Liver (tissue), 8 donors: ENCODE measurements at regions not wholly inside any gene's neighbourhood (a gene's known extent, or its start where the extent isn't known, plus 50 kb on each side); places are given as distances from the start of the nearest gene placed in this dataset.
A peak's percentile ranks its signal among the peaks of the same experiment; 100 is the strongest.

Experiments
- DNase-seq: peaks from one replicate; pipeline ENCODE4 v3.0.0-alpha.2; 2017; ENCODE audit warnings: low spot score
- H3K27ac ChIP-seq, 2 donors: one replicate each; pipeline ENCODE4 v1.7.0; 2013; ENCODE audit warnings: inconsistent platforms in 2 of 2, low read length in 2 of 2, control low read depth in 1 of 2, low read depth in 1 of 2, mild to moderate bottlenecking in 1 of 2
- H3K27me3 ChIP-seq, 4 donors: one replicate each; pipeline versions ENCODE4 v1.6.1 to v1.7.0; 2013; ENCODE audit warnings: low read length in 3 of 4, inconsistent platforms in 1 of 4, mild to moderate bottlenecking in 1 of 4, moderate library complexity in 1 of 4; ENCODE audit not compliant: control insufficient read depth in 4 of 4, insufficient read depth in 4 of 4
- H3K36me3 ChIP-seq, 4 donors: one replicate each; pipeline versions ENCODE4 v1.6.1 to v1.7.0; 2013; ENCODE audit warnings: low read length in 3 of 4, mild to moderate bottlenecking in 3 of 4, low read depth in 1 of 4, moderate library complexity in 1 of 4; ENCODE audit not compliant: control insufficient read depth in 4 of 4, insufficient read depth in 3 of 4
- H3K4me1 ChIP-seq, 4 donors: one replicate each; pipeline versions ENCODE4 v1.6.1 to v1.7.0; 2013; ENCODE audit warnings: low read length in 3 of 4, mild to moderate bottlenecking in 3 of 4, moderate library complexity in 1 of 4; ENCODE audit not compliant: control insufficient read depth in 4 of 4, insufficient read depth in 4 of 4
- H3K4me3 ChIP-seq, 3 donors: one replicate each; pipeline versions ENCODE4 v1.6.1 to v1.7.0; 2013; ENCODE audit warnings: low read length in 3 of 3, control low read depth in 1 of 3, low read depth in 1 of 3, mild to moderate bottlenecking in 1 of 3
- H3K9ac ChIP-seq, 2 donors: one replicate each; pipeline ENCODE4 v1.7.0; 2013; ENCODE audit warnings: low read length in 2 of 2, mild to moderate bottlenecking in 2 of 2, moderate library complexity in 2 of 2, control low read depth in 1 of 2, low read depth in 1 of 2
- H3K9me3 ChIP-seq, 4 donors: one replicate each; pipeline versions ENCODE4 v1.6.1 to v1.7.0; 2013; ENCODE audit warnings: low read length in 3 of 4; ENCODE audit not compliant: control insufficient read depth in 4 of 4
- ATF3 ChIP-seq: IDR thresholded peaks from 2 replicates; pipeline ENCODE4 v1.6.1; 2016; ENCODE audit warnings: antibody characterized with exemption
- CTCF ChIP-seq: fragments of 150-350 bp; IDR thresholded peaks from 2 replicates; pipeline ENCODE4 v1.5.1; 2017; ENCODE audit warnings: improper control_type of control experiment, low read depth, low read length; ENCODE audit not compliant: missing input control
- EGR1 ChIP-seq, 2 donors: IDR thresholded peaks; 2 replicates each; pipeline ENCODE4 v1.6.1; 2016 to 2018; ENCODE audit warnings: antibody characterized with exemption in 2 of 2, low read depth in 2 of 2
- FOXA1 ChIP-seq: IDR thresholded peaks from 2 replicates; pipeline ENCODE4 v1.6.1; 2016; ENCODE audit warnings: antibody characterized with exemption
- FOXA2 ChIP-seq: IDR thresholded peaks from 2 replicates; pipeline ENCODE4 v1.6.1; 2016; ENCODE audit warnings: antibody characterized with exemption
- GABPA ChIP-seq, 2 donors: IDR thresholded peaks in 1 of 2; conservative IDR thresholded peaks in 1 of 2; 2 replicates each; pipeline ENCODE4 v1.6.1; 2016; ENCODE audit warnings: antibody characterized with exemption in 2 of 2, mild to moderate bottlenecking in 1 of 2, moderate library complexity in 1 of 2
- HNF4A ChIP-seq, 2 donors: conservative IDR thresholded peaks; 2 replicates each; pipeline ENCODE4 v1.6.1; 2016; ENCODE audit warnings: antibody characterized with exemption in 2 of 2, mild to moderate bottlenecking in 2 of 2
- HNF4G ChIP-seq: IDR thresholded peaks from 2 replicates; pipeline ENCODE4 v1.6.1; 2016; ENCODE audit warnings: antibody characterized with exemption
- JUND ChIP-seq, 2 donors: IDR thresholded peaks; 2 replicates each; pipeline ENCODE4 v1.6.1; 2016; ENCODE audit warnings: antibody characterized with exemption in 2 of 2
- NR2F2 ChIP-seq: IDR thresholded peaks from 2 replicates; pipeline ENCODE4 v1.6.1; 2016; ENCODE audit warnings: antibody characterized with exemption
- RAD21 ChIP-seq, 2 donors: IDR thresholded peaks; 2 replicates each; pipeline ENCODE4 v1.6.1; 2016; ENCODE audit warnings: antibody characterized with exemption in 2 of 2, mild to moderate bottlenecking in 2 of 2
- SP1 ChIP-seq: IDR thresholded peaks from 2 replicates; pipeline ENCODE4 v1.6.1; 2018; ENCODE audit warnings: antibody characterized with exemption, mild to moderate bottlenecking
- TAF1 ChIP-seq: conservative IDR thresholded peaks from 2 replicates; pipeline ENCODE4 v1.6.1; 2016; ENCODE audit warnings: antibody characterized with exemption, mild to moderate bottlenecking
- YY1 ChIP-seq: IDR thresholded peaks from 2 replicates; pipeline ENCODE4 v1.6.1; 2016; ENCODE audit warnings: antibody characterized with exemption, mild to moderate bottlenecking
- WGBS: extraction: QIAGEN DNeasy Blood & Tissue Kit; methylation state at CpG from one replicate; pipeline ENCODE4 v1.1.7; 2013; 5-methylcytosine and 5-hydroxymethylcytosine counted together
- TF ChIP-seq, protein P1 (sequence below): IDR thresholded peaks from 2 replicates; pipeline ENCODE4 v1.6.1; 2016; ENCODE audit warnings: antibody characterized with exemption, mild to moderate bottlenecking
- TF ChIP-seq, protein P2 (sequence below): IDR thresholded peaks from 2 replicates; pipeline ENCODE4 v1.6.1; 2016; ENCODE audit warnings: antibody characterized with exemption
- donor health status: healthy.
- donor health status: healthy.
- donor health status: healthy.
- donor health status: healthy.
- donor health status: healthy.

GRCh38 chr4:149980941-149981340 lies 97.3 kb upstream of the DCLK2 start:
- DNase-seq = peak; percentile 50
- Histone ChIP-seq H3K27ac (no peak overlapping the region), H3K9me3 (no peaks in the 10 kb centered on the region), H3K4me1 (no peaks in the 10 kb centered on the region), H3K36me3 (no peaks in the 10 kb centered on the region), H3K9ac (no peak overlapping the region), H3K27me3 (no peaks in the 10 kb centered on the region), H3K4me3 (no peak overlapping the region)
- peak; percentile 77 for TF ChIP-seq CTCF
- TF ChIP-seq, protein P1, sequence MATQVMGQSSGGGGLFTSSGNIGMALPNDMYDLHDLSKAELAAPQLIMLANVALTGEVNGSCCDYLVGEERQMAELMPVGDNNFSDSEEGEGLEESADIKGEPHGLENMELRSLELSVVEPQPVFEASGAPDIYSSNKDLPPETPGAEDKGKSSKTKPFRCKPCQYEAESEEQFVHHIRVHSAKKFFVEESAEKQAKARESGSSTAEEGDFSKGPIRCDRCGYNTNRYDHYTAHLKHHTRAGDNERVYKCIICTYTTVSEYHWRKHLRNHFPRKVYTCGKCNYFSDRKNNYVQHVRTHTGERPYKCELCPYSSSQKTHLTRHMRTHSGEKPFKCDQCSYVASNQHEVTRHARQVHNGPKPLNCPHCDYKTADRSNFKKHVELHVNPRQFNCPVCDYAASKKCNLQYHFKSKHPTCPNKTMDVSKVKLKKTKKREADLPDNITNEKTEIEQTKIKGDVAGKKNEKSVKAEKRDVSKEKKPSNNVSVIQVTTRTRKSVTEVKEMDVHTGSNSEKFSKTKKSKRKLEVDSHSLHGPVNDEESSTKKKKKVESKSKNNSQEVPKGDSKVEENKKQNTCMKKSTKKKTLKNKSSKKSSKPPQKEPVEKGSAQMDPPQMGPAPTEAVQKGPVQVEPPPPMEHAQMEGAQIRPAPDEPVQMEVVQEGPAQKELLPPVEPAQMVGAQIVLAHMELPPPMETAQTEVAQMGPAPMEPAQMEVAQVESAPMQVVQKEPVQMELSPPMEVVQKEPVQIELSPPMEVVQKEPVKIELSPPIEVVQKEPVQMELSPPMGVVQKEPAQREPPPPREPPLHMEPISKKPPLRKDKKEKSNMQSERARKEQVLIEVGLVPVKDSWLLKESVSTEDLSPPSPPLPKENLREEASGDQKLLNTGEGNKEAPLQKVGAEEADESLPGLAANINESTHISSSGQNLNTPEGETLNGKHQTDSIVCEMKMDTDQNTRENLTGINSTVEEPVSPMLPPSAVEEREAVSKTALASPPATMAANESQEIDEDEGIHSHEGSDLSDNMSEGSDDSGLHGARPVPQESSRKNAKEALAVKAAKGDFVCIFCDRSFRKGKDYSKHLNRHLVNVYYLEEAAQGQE = no peak
- TF ChIP-seq YY1 = no peak
- TF ChIP-seq, protein P2, sequence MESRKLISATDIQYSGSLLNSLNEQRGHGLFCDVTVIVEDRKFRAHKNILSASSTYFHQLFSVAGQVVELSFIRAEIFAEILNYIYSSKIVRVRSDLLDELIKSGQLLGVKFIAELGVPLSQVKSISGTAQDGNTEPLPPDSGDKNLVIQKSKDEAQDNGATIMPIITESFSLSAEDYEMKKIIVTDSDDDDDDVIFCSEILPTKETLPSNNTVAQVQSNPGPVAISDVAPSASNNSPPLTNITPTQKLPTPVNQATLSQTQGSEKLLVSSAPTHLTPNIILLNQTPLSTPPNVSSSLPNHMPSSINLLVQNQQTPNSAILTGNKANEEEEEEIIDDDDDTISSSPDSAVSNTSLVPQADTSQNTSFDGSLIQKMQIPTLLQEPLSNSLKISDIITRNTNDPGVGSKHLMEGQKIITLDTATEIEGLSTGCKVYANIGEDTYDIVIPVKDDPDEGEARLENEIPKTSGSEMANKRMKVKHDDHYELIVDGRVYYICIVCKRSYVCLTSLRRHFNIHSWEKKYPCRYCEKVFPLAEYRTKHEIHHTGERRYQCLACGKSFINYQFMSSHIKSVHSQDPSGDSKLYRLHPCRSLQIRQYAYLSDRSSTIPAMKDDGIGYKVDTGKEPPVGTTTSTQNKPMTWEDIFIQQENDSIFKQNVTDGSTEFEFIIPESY = no peak
- TF ChIP-seq FOXA2 = no peak
- no peak for TF ChIP-seq NR2F2
- no peak for TF ChIP-seq HNF4G
- no peak for TF ChIP-seq EGR1 (IDR thresholded peaks at IDR 0.05; ENCODE audit: low read depth in 2 of 2)
- peak; percentile 77 to 85 for TF ChIP-seq RAD21 (IDR thresholded peaks at IDR 0.05)
- 21% methylated on average over 6 of the region's 6 CpGs for WGBS

GRCh38 chr4:149983401-149983800 lies 94.8 kb upstream of the DCLK2 start:
- H3K36me3 ChIP-seq = no peaks in the 10 kb centered on the region
- H3K27ac ChIP-seq = no peak overlapping the region
- 78% methylated on average over 2 of the region's 2 CpGs for WGBS
- H3K27me3 ChIP-seq = no peaks in the 10 kb centered on the region
- H3K9ac ChIP-seq = no peak overlapping the region
- no peak overlapping the region for H3K4me3 ChIP-seq
- H3K4me1 ChIP-seq = no peaks in the 10 kb centered on the region
- no peaks in the 10 kb centered on the region for H3K9me3 ChIP-seq
- DNase-seq = no peak
- no peak for TF ChIP-seq RAD21 (IDR thresholded peaks at IDR 0.05)
- TF ChIP-seq CTCF = no peak
- TF ChIP-seq HNF4G = no peak
- TF ChIP-seq FOXA1 = no peak
- TF ChIP-seq SP1 = no peak
- TF ChIP-seq, protein P1 = no peak
- TF ChIP-seq YY1 = no peak
- TF ChIP-seq, protein P2 = no peak
- no peak for TF ChIP-seq HNF4A (conservative IDR thresholded peaks at IDR 0.05)
- no peak for TF ChIP-seq JUND (IDR thresholded peaks at IDR 0.05)
- TF ChIP-seq ATF3 = no peak
- no peak for TF ChIP-seq GABPA (IDR thresholded peaks at IDR 0.05 in 1 of 2, conservative IDR thresholded peaks at IDR 0.05 in 1 of 2)
- TF ChIP-seq NR2F2 = no peak
- no peak for TF ChIP-seq FOXA2
- no peak for TF ChIP-seq EGR1 (IDR thresholded peaks at IDR 0.05; ENCODE audit: low read depth in 2 of 2)
- no peak for TF ChIP-seq TAF1
